GM19043 (cell line): ENCODE measurements at regions not wholly inside any gene's neighbourhood (a gene's known extent, or its start where the extent isn't known, plus 50 kb on each side); places are given as distances from the start of the nearest gene placed in this dataset.

Source experiments
- ATAC-seq: cut with Tn5 transposase; IDR thresholded peaks from one replicate; pipeline ENCODE4 v1.9.1; 2021; ENCODE audit warnings: low read depth; ENCODE audit not compliant: unreplicated experiment

DNA sequence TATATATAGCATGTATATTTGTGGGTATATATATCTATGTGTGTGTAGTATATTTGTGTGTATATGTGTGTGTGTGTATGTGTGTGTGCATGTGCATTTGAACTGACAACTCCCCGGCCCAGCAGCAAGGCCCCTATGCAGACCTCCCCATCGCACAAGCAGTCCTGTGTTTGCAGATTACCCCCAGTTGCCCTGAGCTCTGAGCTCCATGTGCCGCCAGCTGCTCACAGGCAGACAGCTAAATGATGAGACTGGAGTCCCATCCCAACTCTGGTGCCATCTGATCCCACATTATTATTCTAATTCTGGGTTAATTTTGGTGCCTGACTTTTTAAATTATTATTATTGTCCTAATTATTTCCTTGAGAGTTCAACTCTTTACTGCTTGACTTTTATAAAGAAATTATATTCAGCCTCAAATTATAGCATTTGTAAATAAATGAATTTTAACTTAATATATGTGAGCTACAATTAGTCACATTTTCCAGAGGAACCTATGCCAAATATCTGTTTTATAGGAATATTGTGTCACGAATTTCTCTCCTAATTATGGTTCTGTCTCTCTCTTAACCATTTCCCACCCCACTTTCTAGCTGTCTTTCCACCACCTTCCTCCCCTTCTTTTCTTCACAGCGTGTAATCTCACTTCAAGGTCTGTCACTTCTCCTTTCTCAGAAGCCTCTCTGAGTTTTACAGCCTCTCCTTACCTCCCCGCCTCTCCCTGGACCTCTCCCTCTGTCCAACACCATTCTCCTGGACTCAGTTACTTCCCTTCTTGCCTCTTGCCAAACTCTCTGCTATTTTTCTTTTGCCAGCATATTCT is 90.6 kb upstream of the SYNDIG1 start:
- no peak for ATAC-seq

DNA sequence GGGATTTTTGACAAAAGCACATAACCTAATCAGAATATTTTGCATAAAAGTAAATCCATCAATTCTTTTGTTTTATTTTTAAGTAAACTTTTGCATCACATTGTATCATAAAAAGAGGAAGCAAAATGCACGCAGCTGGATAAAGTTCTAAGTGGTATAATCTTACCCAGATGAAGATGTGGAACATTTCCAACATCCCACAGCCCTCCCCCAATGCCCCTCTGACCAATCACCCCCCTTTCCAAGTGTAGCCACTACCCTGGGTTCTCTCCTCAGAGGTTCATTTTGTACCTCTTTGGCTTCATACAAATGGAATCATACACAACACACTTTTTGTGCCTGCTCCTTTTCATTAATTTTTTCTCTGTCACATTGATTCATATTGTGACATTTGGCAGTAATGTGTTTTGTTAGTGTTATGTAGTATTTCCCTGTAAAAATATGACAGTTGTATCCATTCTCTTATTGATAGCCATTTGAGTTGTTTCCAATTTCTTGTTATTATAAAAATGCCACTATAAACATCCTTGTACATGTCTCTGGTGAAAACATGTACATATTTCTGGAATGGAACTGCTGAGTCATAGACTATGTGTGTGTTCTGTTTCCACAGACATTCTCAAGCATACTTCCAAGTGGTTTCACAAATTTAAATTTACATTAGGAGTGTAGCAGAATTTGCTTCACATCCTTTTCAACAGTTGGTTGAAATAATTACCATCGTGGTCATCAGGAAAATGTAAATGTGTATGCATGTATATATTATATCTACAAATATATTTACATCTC is 92.9 kb upstream of the SYNDIG1 start:
- ATAC-seq: no peak

DNA sequence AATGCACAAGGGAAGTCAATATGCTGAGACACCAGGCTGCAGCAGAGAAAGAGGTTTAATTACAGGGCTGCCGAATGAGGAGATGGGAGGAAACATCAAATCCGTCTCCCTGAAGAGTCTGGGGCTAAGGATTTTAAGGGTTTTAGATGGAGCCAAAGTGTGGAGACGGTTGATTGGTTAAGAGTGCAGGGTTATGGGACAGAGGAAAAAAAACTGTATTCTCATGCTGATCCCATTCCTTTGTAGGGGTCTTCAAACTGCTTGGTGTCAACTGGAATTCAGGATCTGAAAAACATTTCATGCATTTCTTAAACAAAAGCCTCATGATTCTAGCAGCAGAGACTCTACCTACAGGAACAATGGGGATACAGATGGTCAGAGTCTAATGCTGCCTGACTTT is 96.1 kb upstream of the SYNDIG1 start:
- no peak for ATAC-seq

DNA sequence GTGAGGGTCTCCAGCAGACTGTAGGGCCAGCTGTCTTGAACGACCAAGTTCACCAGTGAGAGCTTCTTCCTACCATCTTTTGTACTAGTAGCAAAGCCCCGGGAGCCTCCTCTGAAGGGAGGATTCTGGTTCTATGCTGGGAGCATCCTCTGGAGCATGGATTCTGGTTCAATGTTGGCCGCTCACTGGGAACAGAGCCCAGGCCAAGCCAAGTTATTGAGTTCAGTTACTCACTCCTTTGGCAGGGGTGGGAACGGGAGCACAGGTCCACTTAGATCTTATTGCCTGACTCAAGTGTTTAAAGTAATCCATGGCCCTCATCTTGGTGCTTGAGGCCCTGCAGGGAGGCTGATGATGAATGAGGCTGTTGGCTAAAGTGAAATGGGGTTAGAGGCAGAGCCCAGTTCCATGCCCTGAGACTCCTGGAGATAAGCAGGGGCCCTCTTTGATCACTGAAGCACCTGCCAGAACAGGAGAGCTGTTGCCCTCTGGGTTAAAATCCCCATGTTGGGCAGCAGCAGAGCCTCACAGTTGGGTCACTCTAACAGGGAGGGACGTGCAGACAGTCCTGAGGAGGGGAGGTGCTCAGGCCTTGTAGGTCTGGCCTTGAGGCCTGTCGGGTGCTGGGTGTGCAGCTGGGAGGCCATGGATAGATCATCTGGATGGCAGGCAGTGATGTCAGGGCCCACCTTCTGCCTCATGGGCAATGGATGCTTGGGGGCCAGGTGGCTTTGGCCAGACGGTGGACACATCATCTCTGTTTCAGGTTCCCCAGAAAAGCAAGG is 98.3 kb upstream of the SYNDIG1 start:
- no peak for ATAC-seq

DNA sequence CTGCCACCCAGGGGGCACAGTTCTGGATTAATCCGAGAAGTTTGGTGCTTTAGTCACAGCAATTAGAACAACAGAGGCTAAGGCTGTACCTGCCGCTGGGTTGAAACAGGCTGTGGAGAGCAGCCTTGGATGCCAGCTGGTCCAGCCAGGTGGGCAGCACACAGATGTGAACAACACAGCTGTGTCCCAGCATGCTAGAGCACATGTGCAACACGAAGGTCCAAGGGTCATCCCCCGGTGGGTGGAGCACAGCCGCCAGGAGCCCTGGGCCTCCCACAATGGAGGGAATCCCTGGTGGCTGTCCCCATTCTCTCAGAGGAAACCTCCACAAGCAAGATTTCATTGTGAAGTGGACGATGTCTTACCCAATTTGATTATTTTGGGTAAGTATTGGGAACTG is 99.2 kb upstream of the SYNDIG1 start:
- ATAC-seq: no peak

DNA sequence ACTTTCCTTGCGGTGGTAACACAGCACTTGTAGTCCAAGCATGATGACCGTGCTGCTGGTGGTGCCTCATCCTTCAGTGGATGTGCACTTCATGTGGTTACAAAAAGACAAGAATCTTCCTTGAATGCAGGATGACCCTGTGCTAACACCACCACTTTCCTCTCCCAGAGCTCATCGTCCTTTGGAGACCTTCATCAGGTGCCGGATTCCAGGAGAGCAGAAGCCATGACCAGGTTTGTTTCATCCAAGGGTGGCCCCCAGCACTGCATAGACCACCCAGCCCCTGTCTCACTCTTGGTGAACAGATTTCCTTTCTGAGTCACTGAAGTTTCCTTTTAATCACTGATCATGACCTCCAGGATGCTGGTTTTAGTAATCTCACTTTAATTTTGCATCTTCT is 101.2 kb upstream of the SYNDIG1 start:
- no peak for ATAC-seq

DNA sequence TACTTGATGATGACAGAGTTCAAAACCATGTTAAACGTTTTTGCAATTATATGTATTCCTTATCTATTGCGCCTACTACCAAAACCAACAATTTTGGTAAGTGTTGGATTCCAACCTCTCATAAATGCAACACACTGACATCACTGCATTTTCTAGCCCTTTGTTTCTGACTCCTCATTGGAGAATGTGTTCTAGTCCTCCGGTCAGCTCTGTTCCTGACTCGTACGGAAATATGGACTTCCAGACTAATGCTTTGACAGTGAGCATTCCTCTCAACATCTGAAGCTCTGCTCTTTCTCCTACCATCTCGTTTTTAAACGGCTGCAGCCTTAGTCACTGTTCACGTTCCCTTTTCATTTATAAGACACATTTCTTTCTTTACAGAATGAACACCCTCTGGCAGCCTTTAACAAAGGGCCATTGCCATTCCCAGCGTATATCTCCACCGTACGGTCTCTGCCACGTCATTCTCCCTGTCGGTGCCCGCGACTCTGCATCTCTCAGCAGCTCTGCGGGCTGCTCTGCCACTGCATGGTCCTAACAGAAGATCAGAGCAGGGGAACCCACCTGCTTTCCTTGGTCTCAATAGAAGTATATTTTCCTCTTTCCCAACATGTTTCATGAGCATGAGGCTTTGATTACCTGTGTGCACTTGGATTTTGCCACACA is 103.0 kb upstream of the SYNDIG1 start:
- no peak for ATAC-seq

DNA sequence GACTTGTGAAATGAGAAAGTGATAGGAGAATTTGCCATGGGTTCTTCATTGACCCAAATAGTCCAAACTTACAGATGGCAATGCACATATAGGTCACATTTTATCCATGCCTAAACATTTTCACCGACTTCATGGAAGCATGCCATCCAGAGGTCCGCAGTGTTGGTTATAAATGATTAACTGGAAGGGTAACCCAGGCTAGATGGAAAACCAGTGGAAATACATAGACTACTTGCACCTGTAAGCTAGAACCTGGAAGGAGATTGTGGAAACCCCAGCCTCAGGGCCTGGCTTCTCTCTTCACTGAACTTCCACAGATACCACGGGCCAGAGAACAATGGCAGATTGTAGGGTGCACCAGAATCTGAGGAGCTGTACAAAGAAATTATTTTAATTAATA is 103.8 kb upstream of the SYNDIG1 start:
- ATAC-seq: no peak

DNA sequence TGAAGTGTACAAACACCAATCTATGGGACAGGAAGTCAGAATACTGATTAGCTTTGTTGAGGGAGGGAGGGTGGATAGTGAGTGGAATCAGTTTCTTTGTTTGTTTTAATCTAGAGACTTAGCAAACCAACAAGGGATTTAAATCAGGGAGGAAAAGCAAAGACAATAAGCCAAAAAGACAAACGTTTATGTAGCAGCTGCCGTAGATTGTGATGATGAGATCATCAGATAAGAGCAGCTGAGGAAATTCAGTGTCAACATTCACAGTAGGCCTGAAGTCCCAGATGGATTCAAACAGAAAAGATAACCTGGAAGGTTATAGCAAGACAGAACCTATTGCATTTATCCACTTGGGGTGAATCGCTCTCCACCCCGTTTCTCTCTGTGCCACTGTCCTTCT is 104.9 kb upstream of the SYNDIG1 start:
- ATAC-seq: no peak

DNA sequence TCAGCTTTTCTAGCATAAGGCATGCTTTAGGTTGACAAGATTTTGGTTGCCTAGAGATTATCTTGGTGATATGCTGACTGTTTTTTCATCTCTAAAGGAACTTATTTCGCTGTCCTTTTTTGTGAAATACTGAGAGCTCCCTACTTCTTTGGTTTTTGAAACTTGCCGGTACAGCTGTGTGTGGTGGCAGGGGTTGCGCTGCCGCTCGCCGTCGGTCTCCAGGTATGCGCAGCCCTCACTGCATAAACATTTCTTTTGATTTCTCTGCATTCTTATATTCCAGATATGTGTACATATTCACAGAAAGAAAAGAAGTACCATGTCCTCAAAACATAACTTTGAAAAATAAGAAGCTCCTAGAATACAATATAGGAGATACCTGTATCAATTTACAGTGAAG is 106.4 kb upstream of the SYNDIG1 start:
- no peak for ATAC-seq

DNA sequence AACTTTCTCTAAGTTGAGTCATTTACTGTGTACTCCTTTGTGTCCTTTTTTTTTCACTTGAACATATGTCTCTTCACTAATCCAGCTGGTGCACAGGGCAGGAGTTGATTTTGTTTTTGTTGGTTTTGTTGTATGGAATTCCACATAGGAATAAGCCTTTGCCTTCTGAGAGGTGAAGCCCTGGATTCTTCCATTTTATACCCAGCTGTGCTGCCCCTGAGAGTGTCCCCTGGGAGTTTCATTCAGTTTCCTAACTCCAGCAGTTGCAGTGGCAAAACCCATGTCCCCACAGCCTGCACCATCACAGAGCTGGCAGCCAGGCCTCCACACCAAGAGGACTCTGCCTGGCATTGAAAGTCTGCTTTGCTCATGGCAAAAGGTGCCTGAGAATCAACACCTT is 107.3 kb upstream of the SYNDIG1 start:
- ATAC-seq: no peak

DNA sequence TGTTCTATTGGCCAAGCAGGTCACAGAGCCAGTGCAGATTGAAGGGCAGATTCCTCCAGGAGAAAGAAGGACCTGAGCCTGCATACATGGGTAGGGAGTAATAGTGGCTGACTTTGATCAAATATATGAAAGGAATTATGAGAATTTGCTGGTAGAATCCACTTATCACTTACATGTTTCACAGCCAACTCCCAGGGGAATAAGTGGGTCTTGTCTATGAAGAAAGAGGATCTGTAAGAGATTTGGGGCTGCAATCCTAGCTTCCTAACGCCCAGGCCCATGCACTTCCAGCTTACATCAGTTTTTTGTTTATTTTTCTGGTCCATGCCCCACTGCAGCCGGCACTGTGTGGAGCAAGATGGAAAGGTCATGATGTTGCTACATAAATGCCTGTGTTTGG is 107.9 kb upstream of the SYNDIG1 start:
- ATAC-seq: no peak

DNA sequence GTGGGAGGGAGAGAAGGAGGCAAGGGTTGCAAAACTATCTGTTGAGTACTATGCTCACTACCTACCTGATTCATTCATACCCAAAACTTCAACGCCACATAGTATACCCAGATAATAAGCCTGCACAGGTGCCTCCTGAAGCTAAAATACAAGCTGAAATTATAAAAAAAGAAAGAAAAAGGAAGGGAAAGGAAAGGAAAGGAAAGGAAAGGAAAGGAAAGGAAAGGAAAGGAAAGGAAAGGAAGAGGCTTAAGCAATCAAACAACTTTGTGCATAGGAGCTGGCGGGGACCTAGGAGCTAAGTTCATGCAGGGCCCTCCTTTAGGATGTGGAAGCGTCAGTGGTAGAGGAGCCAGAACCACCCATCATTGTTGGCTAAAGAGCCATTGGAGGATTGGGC is 108.9 kb upstream of the SYNDIG1 start:
- no peak for ATAC-seq

DNA sequence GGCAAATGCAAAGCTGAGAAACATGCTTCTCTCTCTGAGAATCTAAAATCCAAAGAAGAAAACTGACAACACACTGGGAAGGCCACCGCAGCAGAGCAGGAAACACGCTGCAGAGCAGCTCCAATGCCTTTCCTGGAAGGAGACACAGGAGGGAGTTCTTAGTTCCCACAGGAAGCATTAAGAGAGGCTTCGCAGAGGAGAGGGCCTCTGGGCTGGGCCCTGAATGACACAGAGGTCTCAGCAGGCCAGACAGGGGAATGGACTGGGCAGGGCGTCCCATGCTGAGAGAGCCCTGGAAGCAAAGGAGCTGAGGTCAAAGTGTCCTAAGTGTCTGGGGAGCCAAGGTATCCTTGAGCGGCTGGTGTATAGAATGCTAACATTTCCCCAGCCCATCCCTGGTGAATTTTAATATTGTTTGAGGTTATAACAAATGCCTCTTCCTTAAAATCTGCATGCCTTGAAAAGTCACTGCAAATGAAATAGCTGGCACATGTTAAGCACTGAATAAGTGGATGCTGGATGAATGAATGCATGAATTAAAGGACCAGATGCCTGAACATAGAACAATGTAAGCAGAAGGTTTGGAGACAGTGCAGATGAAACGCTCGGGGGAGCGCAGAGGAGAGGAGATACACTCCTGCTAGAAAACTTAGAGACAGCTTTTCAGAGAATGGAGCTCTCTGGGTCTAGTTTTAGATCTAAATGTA is 110.0 kb upstream of the SYNDIG1 start:
- no peak for ATAC-seq

DNA sequence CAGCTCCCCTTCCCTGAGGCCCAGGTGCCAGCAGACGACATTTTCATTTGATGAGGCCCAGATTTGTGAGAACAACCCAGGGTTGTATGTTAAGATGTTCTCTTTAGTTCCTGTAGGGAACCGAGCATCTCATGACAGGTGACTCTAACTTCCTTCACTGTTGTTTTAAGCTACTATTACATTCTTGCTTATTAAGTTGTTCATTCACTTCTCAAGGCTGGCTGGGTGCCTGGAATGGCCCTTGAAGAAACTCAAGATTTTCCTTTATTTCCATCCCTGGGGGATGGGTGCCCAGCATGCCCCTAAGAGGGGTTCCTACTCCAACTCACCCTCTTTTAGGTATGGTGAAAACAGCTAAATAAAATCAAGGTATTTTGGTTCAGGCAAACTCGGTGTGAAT is 111.5 kb upstream of the SYNDIG1 start:
- ATAC-seq: no peak

DNA sequence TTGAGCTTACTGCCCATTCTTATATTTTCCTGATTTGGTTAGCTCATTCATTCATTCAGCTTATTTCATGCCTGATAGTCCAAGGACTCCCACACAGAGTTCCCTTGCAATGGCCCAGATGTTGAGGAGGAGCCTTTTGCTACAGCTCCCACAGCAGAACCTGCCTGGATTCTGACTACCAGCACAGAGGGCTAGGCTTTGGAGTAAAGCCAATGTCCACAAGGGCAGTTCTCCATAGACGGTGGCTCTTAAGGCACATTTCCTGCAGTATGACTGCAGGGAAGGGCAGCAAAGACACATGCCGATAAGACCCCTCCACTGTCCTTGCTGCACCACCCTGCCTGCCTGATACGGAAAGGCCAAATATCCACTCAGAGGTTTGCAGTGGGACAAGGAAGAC is 112.3 kb upstream of the SYNDIG1 start:
- ATAC-seq: no peak

DNA sequence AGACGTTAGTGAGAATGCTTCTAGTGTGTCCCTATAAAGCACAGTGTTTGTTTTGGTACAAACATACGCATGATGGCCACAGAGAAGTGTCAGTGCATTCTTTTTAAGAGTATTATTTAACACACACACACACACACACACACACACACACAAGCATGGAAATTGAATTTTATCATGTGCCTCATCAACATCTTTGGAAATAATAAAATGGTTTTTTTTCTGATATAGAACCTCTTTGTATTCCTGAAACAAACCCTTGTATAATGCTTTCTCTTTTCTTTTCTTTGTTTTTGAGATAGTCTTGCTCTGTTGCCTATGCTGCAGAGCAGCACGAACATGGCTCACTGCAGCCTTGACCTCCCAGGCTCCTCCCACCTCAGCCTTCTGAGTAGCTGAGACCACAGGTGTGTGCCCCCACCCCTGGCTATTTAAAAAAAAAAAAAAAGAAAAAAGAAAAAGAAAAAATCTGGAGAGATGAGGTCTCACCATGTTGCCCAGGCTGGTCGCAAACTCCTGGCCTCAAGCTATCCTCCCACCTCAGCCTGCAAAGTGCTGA is 116.2 kb upstream of the SYNDIG1 start:
- no peak for ATAC-seq

DNA sequence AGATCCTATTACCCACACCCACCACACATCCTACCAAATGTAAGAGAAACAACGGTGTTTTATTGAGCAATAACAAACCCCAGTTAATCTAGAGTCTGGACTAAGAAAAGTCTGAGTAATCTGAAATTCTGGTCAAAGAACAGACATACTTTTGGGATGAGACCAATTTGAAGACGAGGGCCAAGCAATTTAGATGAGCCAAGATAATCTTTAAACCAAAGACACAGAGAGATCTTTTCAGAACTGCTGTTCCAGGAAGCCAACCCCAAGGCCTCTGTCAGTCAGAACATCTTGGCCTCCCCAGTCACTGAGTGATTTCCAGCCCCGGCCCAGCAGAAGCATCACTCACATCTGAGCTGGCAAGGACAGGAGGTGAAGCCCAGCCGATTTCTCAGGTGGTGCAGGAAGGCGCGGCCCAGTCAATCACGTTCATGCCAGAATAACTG is 118.5 kb upstream of the SYNDIG1 start:
- no peak for ATAC-seq

DNA sequence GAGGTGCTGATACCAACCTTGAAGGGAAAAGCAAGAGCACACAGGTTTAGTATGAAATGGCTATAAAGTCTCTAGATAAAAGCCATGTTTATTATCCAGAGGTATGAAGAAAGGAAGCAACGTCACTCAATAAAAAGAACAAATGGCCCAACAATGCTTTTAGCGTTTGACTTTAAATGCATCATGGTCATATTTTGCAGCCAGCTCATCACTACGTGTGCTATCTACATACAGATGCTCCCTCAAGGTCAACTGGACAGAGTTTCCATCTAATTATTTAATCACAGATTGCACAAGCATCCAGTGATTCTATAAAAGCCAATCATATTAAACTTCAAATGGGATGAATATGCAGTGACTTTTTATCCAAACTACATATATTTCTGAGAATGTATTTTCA is 127.6 kb upstream of the SYNDIG1 start:
- ATAC-seq: no peak

DNA sequence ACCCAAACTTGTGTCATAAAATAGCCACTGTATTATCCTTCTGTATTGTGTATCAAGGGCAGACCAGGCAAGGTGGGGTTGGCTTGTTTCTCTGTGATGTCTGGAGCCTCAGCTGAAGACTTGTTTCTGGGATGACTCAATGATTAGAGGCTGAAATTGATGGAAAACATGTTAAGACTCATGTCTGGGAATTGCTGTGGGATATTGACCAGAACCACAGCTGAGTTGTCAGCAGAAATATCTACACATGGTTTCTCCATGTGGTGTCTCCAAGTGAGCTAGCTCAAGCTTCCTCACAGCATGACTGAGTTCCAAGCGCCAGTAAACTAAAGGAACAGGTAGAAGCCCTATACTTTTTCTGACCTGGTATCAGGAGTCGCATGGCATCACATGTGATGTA is 128.5 kb upstream of the SYNDIG1 start:
- ATAC-seq: no peak
